HL-60 (cell line): ENCODE measurements at regions not wholly inside any gene's neighbourhood (a gene's known extent, or its start where the extent isn't known, plus 50 kb on each side); places are given as distances from the start of the nearest gene placed in this dataset.
A peak's percentile ranks its signal among the peaks of the same experiment; 100 is the strongest.

Experiments
- DNase-seq, 2 experiments: peaks; one replicate each; pipeline ENCODE4 v3.0.0-alpha.2; 2010 to 2020; ENCODE audit warnings: low read depth in 1 of 2, low spot score in 1 of 2
- H3K27ac ChIP-seq: fragments of 250-450 bp; sonication (Bioruptor Pico); replicated peaks from 2 replicates; pipeline ENCODE4 v1.5.1; 2020; ENCODE audit warnings: mild to moderate bottlenecking, moderate library complexity
- H3K27me3 ChIP-seq: fragments of 250-450 bp; sonication (Bioruptor Pico); 2 replicates; pipeline ENCODE4 v1.5.1; 2021; ENCODE audit warnings: mild to moderate bottlenecking, moderate library complexity; ENCODE audit not compliant: insufficient read depth, poor library complexity, severe bottlenecking
- H3K4me3 ChIP-seq: replicated peaks from 2 replicates; pipeline ENCODE4 v1.5.1; 2011; ENCODE audit warnings: mild to moderate bottlenecking, control low read depth, low read length; ENCODE audit not compliant: insufficient read depth
- CTCF ChIP-seq: IDR thresholded peaks from one replicate; pipeline ENCODE4 v1.5.1; 2011; ENCODE audit warnings: low read length, control low read depth, inconsistent platforms; ENCODE audit not compliant: insufficient read depth
- GABPA ChIP-seq: IDR thresholded peaks from 2 replicates; pipeline ENCODE4 v1.6.1; 2012; ENCODE audit warnings: low read depth
- POLR2AphosphoS5 ChIP-seq: IDR thresholded peaks from 2 replicates; pipeline ENCODE4 v1.6.1; 2012; ENCODE audit warnings: low read depth
- REST ChIP-seq: IDR thresholded peaks from 2 replicates; pipeline ENCODE4 v1.6.1; 2012; ENCODE audit warnings: low read depth; ENCODE audit not compliant: insufficient replicate concordance
- SPI1 ChIP-seq: IDR thresholded peaks from 2 replicates; pipeline ENCODE4 v1.6.1; 2012; ENCODE audit warnings: low read depth, mild to moderate bottlenecking, borderline replicate concordance

GRCh38 chr13:50685491-50685890 lies 158.0 kb downstream of the DLEU7 start:
- no peak overlapping the region for H3K27ac ChIP-seq
- no peak for DNase-seq
- no peak overlapping the region for H3K4me3 ChIP-seq
- TF ChIP-seq CTCF (no peak), REST (no peak), POLR2AphosphoS5 (no peak), GABPA (no peak), SPI1 (no peak)
- no peaks in the 10 kb centered on the region for H3K27me3 ChIP-seq

- no peak for DNase-seq
- Histone ChIP-seq H3K27ac (no peak overlapping the region), H3K4me3 (no peak overlapping the region), H3K27me3 (no peaks in the 10 kb centered on the region)
- TF ChIP-seq GABPA (no peak), SPI1 (no peak), CTCF (no peak), POLR2AphosphoS5 (no peak), REST (no peak)
Measured at GRCh38 chr13:50685956-50686355, 157.5 kb downstream of the DLEU7 start.

GRCh38 chr13:50686551-50686950 lies 156.9 kb downstream of the DLEU7 start:
- TF ChIP-seq CTCF = no peak
- no peak for TF ChIP-seq GABPA
- no peak for TF ChIP-seq POLR2AphosphoS5
- TF ChIP-seq REST = no peak
- TF ChIP-seq SPI1 = no peak
- no peak overlapping the region for H3K4me3 ChIP-seq
- DNase-seq = peak in 1 of 2 experiments; percentile 12
- H3K27me3 ChIP-seq = no peaks in the 10 kb centered on the region
- no peak overlapping the region for H3K27ac ChIP-seq
